Mammary epithelial cell (primary cell): ENCODE measurements at regions not wholly inside any gene's neighbourhood (a gene's known extent, or its start where the extent isn't known, plus 50 kb on each side); places are given as distances from the start of the nearest gene placed in this dataset.

Experiments used
- CTCF ChIP-seq, 2 donors: IDR thresholded peaks in 1 of 2; conservative IDR thresholded peaks in 1 of 2; 2 replicates each; pipeline ENCODE4 v1.5.1; 2011 to 2012; ENCODE audit warnings: inconsistent platforms in 2 of 2, low read length in 2 of 2, mild to moderate bottlenecking in 2 of 2, control low read depth in 1 of 2, low read depth in 1 of 2; ENCODE audit not compliant: insufficient read depth in 1 of 2; ENCODE audit errors: extremely low read depth in 1 of 2
- EZH2 ChIP-seq: IDR thresholded peaks from 2 replicates; pipeline ENCODE4 v1.6.1; 2012; ENCODE audit warnings: low read length, inconsistent platforms, borderline replicate concordance

DNA sequence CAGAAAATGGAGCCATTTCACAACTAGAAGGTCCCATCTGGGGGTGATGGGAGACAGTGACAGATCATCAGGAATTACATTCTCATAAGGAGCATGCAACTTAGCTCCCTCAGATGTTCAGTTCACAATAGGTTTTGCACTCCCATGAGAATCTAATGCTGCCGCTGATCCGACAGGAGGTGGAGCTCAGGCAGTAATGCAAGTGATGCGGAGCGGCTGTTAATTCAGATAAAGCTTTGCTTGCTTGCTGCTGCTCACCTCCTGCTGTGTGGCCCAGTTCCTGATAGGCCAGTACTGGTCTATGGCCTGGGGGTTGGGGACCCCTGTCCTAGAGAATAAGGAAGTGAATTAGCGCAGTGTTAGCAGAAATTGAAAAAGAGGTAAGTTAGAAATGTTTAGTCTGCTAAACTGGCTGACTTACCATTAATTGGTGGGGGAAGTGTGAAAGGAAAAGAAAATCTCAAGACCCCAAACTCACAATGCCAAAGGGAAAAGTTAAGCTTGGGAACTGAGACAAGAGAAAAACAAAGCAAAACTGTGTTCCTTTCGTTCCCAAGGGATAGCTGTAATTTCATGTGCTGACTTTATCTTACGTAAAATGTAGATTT lies 76.4 kb downstream of the LYZL2 start:
- TF ChIP-seq EZH2 (no peak), CTCF (conservative IDR thresholded peaks at IDR 0.05 in 1 of 2, IDR thresholded peaks at IDR 0.05 in 1 of 2; ENCODE audit: extremely low read depth in 1 of 2, insufficient read depth in 1 of 2, low read depth in 1 of 2, low read length in 2 of 2) (no peak)
